ENCODE measurements at regions not wholly inside any gene's neighbourhood (a gene's known extent, or its start where the extent isn't known, plus 50 kb on each side); places are given as distances from the start of the nearest gene placed in this dataset.

DNA sequence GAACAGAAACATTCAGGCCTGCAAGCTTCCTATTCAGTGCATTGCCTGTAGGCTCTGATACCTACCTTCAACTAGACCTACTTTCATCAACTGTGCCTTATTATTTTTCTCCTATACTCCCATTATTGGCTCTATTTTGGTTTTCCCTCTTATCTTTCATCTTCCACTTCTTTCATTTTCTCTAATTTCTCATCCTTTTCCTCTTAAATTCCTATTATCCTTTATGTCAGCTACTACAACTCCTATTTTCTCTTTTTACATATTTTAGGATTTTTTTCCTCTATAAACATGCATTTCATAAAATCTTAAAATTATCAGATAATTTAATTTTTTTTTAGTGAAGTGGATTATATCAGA is 61.6 kb upstream of the PRDM8 start:
- TF ChIP-seq CTCF (IDR thresholded peaks at IDR 0.05; ENCODE audit: partially characterized antibody, unreplicated experiment): no peak
- Mint-ChIP-seq H3K27me3 (ENCODE audit: unreplicated experiment) (no peaks in the 10 kb centered on the region), H3K27ac (ENCODE audit: unreplicated experiment) (no peak overlapping the region), H3K4me3 (ENCODE audit: unreplicated experiment) (no peak overlapping the region), H3K9me3 (ENCODE audit: unreplicated experiment) (no peaks in the 10 kb centered on the region), H3K4me1 (ENCODE audit: low read depth, unreplicated experiment) (no peaks in the 10 kb centered on the region), H3K36me3 (ENCODE audit: unreplicated experiment) (no peaks in the 10 kb centered on the region)
- DNase-seq: no peak

DNA sequence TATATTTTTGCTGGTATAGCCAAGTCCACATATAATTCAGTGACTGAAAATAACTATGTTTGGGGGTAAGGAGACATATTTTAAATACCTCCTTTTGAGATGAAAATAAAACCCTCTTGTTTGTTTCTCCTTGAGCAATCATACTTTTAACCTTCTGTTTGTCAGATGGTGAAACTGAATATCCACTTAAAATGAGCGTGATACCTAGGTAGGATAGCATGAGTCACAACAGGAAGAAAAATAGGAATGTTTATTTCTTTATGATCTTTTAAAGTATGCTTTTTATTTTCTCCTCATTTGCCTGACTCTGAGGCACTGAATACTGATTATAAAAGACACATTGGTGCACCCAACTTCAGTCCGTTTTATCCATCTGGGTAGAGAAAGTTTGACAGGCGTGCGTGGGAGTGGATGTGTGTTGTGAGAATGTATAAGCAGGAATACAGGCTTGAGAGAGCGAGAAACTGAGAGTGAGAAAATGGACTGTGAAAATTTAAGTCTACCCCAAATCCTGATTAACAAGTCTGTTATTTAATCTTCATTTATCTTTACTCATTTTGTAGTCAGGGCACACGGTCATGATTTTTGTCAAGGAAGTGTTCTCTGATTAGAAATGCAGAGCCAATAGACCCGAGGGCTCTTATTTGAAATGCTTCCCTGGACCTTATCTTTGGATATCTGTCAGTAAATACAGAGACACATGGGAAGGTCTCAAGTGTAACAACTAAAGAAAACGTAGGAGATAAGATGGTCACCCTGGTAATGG is 62.1 kb upstream of the ANTXR2 start:
- Mint-ChIP-seq H3K27ac (ENCODE audit: unreplicated experiment) (no peak overlapping the region), H3K9me3 (ENCODE audit: unreplicated experiment) (no peaks in the 10 kb centered on the region), H3K4me3 (ENCODE audit: unreplicated experiment) (no peak overlapping the region), H3K36me3 (ENCODE audit: unreplicated experiment) (no peaks in the 10 kb centered on the region), H3K27me3 (ENCODE audit: unreplicated experiment) (no peaks in the 10 kb centered on the region), H3K4me1 (ENCODE audit: low read depth, unreplicated experiment) (no peaks in the 10 kb centered on the region)
- no peak for TF ChIP-seq CTCF (IDR thresholded peaks at IDR 0.05; ENCODE audit: partially characterized antibody, unreplicated experiment)
- no peak for DNase-seq

DNA sequence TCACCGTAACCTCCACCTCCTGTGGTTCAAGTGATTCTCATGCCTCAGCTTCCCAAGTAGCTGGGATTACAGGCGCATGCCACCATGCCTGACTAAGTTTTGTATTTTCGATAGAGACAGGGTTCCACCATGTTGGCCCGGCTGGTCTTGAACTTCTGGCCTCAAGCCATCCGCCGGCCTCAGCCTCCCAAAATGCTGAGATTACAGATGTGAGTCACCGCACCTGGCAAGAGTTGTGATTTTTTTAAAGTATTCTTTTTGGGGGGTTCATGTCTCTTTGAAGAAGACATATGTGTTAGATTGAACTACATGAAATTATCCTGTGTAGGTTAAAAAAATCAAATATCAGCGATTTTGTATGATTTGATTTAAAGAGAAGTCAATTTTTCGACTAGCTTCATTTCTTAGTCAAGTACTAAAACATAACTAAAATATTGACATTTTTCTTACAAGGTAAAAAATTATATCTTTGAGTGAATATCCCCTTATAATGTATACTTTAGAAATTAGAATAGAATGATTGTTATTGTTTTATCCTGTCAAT is 60.3 kb upstream of the ANTXR2 start:
- Mint-ChIP-seq H3K27me3 (ENCODE audit: unreplicated experiment) (no peaks in the 10 kb centered on the region), H3K4me1 (ENCODE audit: low read depth, unreplicated experiment) (no peaks in the 10 kb centered on the region), H3K4me3 (ENCODE audit: unreplicated experiment) (no peak overlapping the region), H3K36me3 (ENCODE audit: unreplicated experiment) (no peaks in the 10 kb centered on the region), H3K9me3 (ENCODE audit: unreplicated experiment) (no peaks in the 10 kb centered on the region), H3K27ac (ENCODE audit: unreplicated experiment) (no peak overlapping the region)
- no peak for DNase-seq
- no peak for TF ChIP-seq CTCF (IDR thresholded peaks at IDR 0.05; ENCODE audit: partially characterized antibody, unreplicated experiment)

DNA sequence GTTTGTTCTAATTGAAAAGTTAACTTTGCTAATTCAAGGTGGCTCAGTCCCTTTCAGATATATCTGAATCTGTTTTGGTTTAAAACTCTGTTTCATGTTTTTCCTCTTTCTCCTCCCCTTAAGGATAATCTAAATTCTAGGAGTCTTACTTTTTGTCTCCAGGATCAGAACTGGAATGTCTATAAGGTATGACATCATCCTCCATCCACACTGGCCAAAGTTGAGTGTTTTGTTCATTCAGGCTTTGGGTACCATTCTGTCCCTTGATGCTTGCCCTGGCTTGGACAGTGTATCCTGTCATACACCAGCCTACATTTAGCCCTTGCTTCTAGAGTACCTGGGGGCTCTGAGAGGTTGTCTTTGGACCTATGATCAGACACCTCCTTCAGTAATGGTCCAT is 56.8 kb upstream of the ANTXR2 start:
- H3K36me3 Mint-ChIP-seq (ENCODE audit: unreplicated experiment): no peaks in the 10 kb centered on the region
- TF ChIP-seq CTCF (IDR thresholded peaks at IDR 0.05; ENCODE audit: partially characterized antibody, unreplicated experiment): no peak
- H3K9me3 Mint-ChIP-seq (ENCODE audit: unreplicated experiment): no peaks in the 10 kb centered on the region
- no peak overlapping the region for H3K4me3 Mint-ChIP-seq (ENCODE audit: unreplicated experiment)
- H3K27ac Mint-ChIP-seq (ENCODE audit: unreplicated experiment): no peak overlapping the region
- H3K4me1 Mint-ChIP-seq (ENCODE audit: low read depth, unreplicated experiment): no peaks in the 10 kb centered on the region
- no peak for DNase-seq
- H3K27me3 Mint-ChIP-seq (ENCODE audit: unreplicated experiment): no peaks in the 10 kb centered on the region

- no peaks in the 10 kb centered on the region for H3K27me3 Mint-ChIP-seq (ENCODE audit: unreplicated experiment)
- no peak for DNase-seq
- no peak overlapping the region for H3K4me3 Mint-ChIP-seq (ENCODE audit: unreplicated experiment)
- H3K9me3 Mint-ChIP-seq (ENCODE audit: unreplicated experiment): no peaks in the 10 kb centered on the region
- H3K4me1 Mint-ChIP-seq (ENCODE audit: low read depth, unreplicated experiment): no peaks in the 10 kb centered on the region
- H3K36me3 Mint-ChIP-seq (ENCODE audit: unreplicated experiment): no peaks in the 10 kb centered on the region
- H3K27ac Mint-ChIP-seq (ENCODE audit: unreplicated experiment): no peak overlapping the region
- TF ChIP-seq CTCF (IDR thresholded peaks at IDR 0.05; ENCODE audit: partially characterized antibody, unreplicated experiment): no peak
Observed at GRCh38 chr4:80128941-80129340, 55.9 kb upstream of the ANTXR2 start.

Measured in glutamatergic neuron (in vitro differentiated cells).